Stimulated activated CD4-positive, alpha-beta T cell treated with anti-CD3 and anti-CD28 coated beads, Interleukin-15, amount 100 ng/mL, for 48 hours (primary cell): ENCODE measurements at regions not wholly inside any gene's neighbourhood (a gene's known extent, or its start where the extent isn't known, plus 50 kb on each side); places are given as distances from the start of the nearest gene placed in this dataset.
"Not testable (repeated sequence)": the region's sequence is repeated elsewhere in the genome, so short reads cannot be mapped to it uniquely, and the experiment has no call there.

Experiments used
- DNase-seq, 2 donors: peaks; one replicate each; pipeline ENCODE4 v3.0.0-alpha.2; 2020; ENCODE audit warnings: low read depth in 2 of 2

GRCh38 chr22:23381661-23382427 lies 198.2 kb downstream of the IGLL1 start:
- no peak for DNase-seq

DNA sequence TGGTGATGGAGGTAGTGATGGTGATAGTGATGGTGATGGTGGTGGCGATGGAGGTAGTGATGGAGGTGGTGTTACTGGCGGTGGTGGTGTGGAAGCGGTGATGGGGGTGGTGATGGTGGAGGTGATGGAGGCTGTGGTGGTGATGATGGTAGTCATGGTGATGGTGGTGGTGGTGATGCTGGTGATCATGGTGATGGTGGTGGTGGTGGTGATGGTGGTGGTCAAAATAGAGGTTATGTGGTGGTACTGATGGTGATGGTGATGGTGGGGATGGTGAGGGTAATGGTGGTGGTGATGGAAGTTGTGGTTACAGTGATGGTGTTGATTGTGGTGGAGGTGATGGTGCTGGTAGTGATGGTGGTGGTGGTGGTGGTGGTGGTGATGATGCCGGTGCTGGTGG lies 199.2 kb downstream of the IGLL1 start:
- no peak for DNase-seq

DNA sequence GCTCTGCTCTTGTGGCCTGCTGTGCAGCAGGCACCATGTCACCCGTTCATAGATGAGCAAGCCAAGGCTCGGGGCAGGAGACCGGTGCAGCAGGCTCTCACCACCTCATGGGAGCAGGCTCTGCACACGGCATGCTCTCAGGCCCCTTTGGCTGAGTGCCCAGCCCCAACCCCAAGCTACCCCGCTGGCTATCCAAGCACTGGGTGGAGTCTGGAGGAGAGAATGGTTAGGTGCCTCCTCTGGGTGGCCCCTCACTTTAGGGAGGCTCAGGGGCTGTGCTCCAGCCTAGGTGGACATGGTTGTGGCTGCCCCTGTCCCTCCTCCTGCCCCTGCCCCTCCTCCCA lies 199.9 kb downstream of the IGLL1 start:
- no peak for DNase-seq

- not testable (repeated sequence) for DNase-seq
Measured at GRCh38 chr22:23379540-23380229, 199.4 kb downstream of the BCR start.

GRCh38 chr22:23377767-23378166 lies 197.5 kb downstream of the BCR start:
- DNase-seq, result no peak

DNA sequence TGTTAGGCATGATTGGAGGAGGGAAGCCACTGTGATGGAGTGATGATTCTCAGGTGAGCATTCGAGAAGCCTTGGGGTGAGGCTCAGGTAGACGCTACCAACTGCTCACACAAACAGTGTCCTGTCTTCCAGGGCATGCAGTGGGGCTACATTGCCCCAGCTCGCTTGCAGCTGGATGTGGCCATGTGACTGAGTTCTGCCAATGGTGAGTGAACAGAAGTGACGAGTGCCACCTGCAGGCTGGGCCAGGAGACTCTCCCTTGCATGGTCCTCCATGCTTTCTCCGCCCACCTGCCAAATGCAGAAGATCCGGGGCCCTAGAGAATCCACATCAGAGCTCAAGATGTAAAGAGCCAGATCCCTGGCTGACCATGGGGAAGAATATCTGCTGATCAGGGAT lies 195.9 kb downstream of the BCR start:
- peak; percentile 26 to 41 for DNase-seq

GRCh38 chr22:23375031-23375827 lies 194.9 kb downstream of the BCR start:
- no peak for DNase-seq

GRCh38 chr22:23373601-23374000 lies 193.3 kb downstream of the BCR start:
- DNase-seq, result no peak

DNA sequence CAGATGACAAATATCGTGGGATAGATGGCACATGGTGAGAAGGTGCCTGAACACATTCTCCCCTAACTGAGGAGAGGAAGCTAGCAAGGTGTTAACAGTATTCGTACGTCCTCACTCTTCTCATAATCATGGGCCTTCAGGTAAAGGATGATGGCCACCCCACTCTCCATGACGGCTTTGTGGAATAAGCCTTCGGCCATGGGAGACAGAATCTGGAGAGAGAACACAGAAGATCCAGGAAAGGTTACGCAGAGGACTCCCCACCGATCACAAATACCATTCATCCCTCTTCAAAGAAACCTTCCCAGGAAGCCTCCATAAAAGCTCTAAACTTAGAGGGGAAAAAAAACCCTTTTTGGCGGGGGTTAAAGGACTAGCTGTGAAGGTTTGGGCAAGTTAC lies 189.9 kb downstream of the BCR start:
- DNase-seq, result no peak

DNA sequence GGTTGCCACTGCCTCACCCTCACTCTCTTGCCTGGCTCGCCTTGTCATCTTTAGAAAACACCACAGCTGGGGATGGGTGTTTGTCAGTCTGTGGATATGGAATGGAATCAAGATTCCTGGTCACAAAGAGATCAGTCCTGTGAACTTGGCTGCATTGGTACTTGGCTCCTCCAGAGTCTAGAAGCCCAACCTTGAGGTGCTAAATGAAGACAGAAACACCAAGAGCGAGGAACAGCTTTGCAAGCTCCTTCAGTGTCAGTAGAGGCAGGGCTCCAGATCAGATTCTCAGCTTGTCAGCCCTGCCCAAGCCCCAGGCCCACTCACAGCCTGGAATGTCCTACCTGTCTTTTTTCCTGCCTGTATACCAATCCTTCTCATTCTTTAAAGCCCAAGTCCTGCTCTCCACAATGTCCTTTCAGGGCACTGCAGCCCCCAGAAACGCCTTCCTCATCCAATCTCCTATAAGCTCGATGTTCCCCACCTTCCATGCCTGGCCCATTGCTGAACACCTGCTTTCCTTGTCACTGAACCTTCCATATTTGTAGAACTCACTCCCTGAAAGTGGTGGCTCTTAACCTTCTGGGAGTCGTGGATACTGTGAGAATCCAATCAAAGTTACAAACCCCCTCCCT lies 188.9 kb downstream of the BCR start:
- DNase-seq, result no peak
